Activated naive CD4-positive, alpha-beta T cell treated with anti-CD3 and anti-CD28 coated beads, Interleukin-2, amount 50 U/mL, for 24 hours (primary cell): ENCODE measurements at regions not wholly inside any gene's neighbourhood (a gene's known extent, or its start where the extent isn't known, plus 50 kb on each side); places are given as distances from the start of the nearest gene placed in this dataset.
"Not testable (repeated sequence)": the region's sequence is repeated elsewhere in the genome, so short reads cannot be mapped to it uniquely, and the experiment has no call there.

ENCODE experiments used
- H3K27ac Mint-ChIP-seq: one replicate; pipeline ENCODE4 v1.8.0; 2021; ENCODE audit warnings: mild to moderate bottlenecking, mixed read lengths
- H3K27me3 Mint-ChIP-seq: one replicate; pipeline ENCODE4 v1.8.0; 2021; ENCODE audit warnings: mixed read lengths
- H3K36me3 Mint-ChIP-seq: one replicate; pipeline ENCODE4 v1.8.0; 2021; ENCODE audit warnings: mixed read lengths
- H3K4me1 Mint-ChIP-seq: one replicate; pipeline ENCODE4 v1.8.0; 2021; ENCODE audit warnings: mixed read lengths
- H3K4me3 Mint-ChIP-seq: one replicate; pipeline ENCODE4 v1.8.0; 2021; ENCODE audit warnings: mild to moderate bottlenecking, mixed read lengths
- H3K9me3 Mint-ChIP-seq: one replicate; pipeline ENCODE4 v1.8.0; 2021; ENCODE audit warnings: mixed read lengths

DNA sequence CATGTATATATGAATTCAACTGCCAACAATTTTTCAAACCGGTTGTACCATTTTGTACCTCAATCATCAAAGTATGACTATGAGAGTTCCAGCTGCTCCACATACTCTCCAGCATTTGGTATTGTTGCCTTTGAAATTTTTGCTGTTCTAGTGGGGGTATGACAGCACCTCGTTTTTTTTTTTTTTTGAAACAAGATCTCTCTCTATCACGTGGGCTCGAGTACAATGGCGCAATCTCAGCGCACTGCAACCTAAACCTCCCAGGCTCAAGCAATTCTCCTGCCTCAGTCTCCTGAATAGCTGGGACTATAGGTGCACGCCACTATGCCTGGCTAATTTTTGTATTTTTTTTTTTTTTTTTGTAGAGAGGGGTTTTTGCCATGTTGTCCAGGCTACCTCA, 144.7 kb upstream of the JARID2 start:
- Mint-ChIP-seq H3K4me3 (no peak overlapping the region), H3K36me3 (peaks cover 2% of the 10 kb centered on the region), H3K27ac (no peak overlapping the region), H3K4me1 (no peaks in the 10 kb centered on the region), H3K27me3 (no peaks in the 10 kb centered on the region), H3K9me3 (peaks cover 4% of the 10 kb centered on the region)

DNA sequence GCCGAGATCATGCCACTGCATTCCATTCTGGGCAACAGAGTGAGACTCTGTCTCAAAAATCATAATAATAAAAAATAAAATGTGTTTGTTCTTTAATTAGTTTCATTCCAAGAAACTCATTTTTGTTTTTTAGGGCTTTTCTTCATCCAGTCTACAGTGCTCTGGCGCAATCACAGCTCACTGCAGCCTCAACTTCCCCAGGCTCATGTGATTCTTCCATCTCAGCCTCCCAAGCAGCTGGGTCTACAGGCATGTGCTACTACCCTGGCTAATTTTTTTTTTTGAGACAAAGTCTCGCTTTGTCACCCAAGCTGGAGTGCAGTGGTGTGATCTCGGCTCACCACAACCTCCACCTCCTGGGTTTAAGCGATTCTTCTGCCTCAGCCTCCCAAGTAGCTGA, 143.6 kb upstream of the JARID2 start:
- peaks cover 2% of the 10 kb centered on the region for H3K36me3 Mint-ChIP-seq

GRCh38 chr6:15106958-15107643, 138.8 kb upstream of the JARID2 start:
- Mint-ChIP-seq H3K27ac (no peak overlapping the region), H3K27me3 (no peaks in the 10 kb centered on the region), H3K4me3 (no peak overlapping the region), H3K9me3 (peaks cover 4% of the 10 kb centered on the region), H3K36me3 (peaks cover 2% of the 10 kb centered on the region), H3K4me1 (no peaks in the 10 kb centered on the region)

More for the DNA sequence above, 143.6 kb upstream of the JARID2 start:
- H3K9me3 Mint-ChIP-seq, result peaks cover 4% of the 10 kb centered on the region
- no peaks in the 10 kb centered on the region for H3K4me1 Mint-ChIP-seq
- H3K27me3 Mint-ChIP-seq, result no peaks in the 10 kb centered on the region
- no peak overlapping the region for H3K4me3 Mint-ChIP-seq
- H3K27ac Mint-ChIP-seq, result no peak overlapping the region

GRCh38 chr6:15107644-15108382, 138.1 kb upstream of the JARID2 start:
- no peaks in the 10 kb centered on the region for H3K27me3 Mint-ChIP-seq
- no peaks in the 10 kb centered on the region for H3K4me1 Mint-ChIP-seq
- H3K9me3 Mint-ChIP-seq, result peaks cover 4% of the 10 kb centered on the region
- H3K36me3 Mint-ChIP-seq, result peaks cover 2% of the 10 kb centered on the region
- H3K27ac Mint-ChIP-seq, result no peak overlapping the region
- H3K4me3 Mint-ChIP-seq, result no peak overlapping the region

DNA sequence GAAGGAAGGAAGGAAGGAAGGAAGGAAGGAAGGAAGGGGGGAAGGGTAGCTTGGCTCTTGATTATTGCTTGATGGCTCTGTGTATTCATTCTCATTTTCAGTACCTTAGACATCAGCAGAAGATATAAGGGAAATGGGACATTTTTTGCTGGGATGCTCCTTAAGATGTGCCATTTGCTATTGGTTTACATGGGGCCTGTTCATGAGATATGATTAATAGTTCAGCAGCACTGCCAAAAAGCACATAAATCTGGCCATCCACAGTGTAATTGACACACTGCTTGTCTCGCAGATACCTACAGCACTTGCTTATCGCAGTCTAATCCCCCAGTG, 137.5 kb upstream of the JARID2 start:
- H3K4me3 Mint-ChIP-seq, result no peak overlapping the region
- no peak overlapping the region for H3K27ac Mint-ChIP-seq
- no peaks in the 10 kb centered on the region for H3K4me1 Mint-ChIP-seq
- H3K27me3 Mint-ChIP-seq, result no peaks in the 10 kb centered on the region
- peaks cover 4% of the 10 kb centered on the region for H3K9me3 Mint-ChIP-seq
- peaks cover 2% of the 10 kb centered on the region for H3K36me3 Mint-ChIP-seq

GRCh38 chr6:15109338-15110090, 136.4 kb upstream of the JARID2 start:
- Mint-ChIP-seq H3K27me3 (no peaks in the 10 kb centered on the region), H3K4me1 (no peaks in the 10 kb centered on the region), H3K27ac (no peak overlapping the region), H3K4me3 (no peak overlapping the region), H3K9me3 (peaks cover 4% of the 10 kb centered on the region), H3K36me3 (peaks cover 2% of the 10 kb centered on the region)

DNA sequence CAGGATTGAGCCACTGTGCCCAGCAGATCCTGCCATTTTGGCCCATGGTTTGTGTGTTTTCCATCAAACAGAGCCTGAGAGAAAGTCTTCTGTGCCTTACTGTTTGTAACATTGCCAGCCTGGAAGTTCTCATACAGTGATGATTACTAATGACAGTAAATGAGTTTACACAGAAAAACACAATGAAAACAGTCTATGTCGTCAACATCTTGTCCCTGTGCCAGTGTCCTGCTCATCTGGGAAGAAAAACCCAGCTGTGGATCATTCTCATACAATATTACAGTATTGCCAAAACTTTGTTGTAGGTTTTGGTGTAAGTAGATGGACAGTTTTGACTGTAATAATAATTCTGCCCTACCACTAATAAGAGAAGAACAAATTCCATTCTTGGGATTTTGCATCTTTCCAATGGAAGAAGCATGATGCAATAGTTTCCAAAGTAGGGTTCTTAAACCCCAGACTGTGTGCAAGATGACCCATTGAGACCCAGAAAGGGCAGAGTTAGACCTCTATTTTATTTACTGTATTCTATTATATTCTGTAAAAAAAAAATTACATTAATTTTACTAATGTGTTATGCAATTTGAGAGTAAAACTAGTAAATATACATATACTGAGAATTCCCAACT, 135.0 kb upstream of the JARID2 start:
- Mint-ChIP-seq H3K4me3 (no peak overlapping the region), H3K4me1 (no peaks in the 10 kb centered on the region), H3K27ac (no peak overlapping the region), H3K9me3 (no peaks in the 10 kb centered on the region), H3K36me3 (no peaks in the 10 kb centered on the region), H3K27me3 (no peaks in the 10 kb centered on the region)

DNA sequence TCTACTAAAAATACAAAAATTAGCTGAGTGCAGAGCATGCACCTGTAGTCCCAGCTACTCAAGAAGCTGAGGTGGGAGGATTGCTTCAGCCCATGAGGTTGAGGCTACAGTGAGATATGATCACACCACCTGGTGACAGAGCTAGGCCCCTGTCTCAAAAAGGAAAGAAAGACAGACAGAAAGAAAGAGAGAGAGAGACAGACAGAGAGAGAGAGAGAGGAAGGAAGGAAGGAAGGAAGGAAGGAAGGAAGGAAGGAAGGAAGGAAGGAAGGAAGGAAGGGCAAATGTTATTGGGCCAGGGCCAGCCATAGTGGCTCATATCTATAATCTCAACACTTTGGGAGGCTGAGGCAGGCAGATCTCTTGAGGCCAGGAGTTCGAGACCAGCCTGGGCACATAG, 134.3 kb upstream of the JARID2 start:
- not testable (repeated sequence) for H3K4me3 Mint-ChIP-seq, H3K9me3 Mint-ChIP-seq, H3K27me3 Mint-ChIP-seq, H3K27ac Mint-ChIP-seq, H3K4me1 Mint-ChIP-seq, H3K36me3 Mint-ChIP-seq

DNA sequence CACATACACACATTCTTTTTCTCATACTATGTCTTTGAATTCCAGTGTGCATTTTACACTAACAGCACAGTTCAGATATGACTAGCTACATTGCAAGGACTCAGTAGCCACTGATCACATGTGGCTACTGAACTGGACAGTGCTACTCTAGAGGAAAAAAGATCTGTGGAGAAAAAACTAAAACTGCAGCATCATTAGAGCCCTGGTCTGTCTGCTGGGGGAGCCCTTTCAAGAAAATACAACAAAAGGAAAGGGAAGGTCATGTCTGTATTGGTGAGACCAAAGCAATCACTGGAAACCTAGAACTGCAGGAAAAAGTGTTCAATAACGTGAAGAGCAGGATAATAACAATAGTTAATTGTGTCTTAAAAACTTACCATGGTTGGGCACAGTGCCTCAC, 132.3 kb upstream of the JARID2 start:
- Mint-ChIP-seq H3K4me3 (no peak overlapping the region), H3K9me3 (no peaks in the 10 kb centered on the region), H3K36me3 (no peaks in the 10 kb centered on the region), H3K27me3 (no peaks in the 10 kb centered on the region), H3K27ac (no peak overlapping the region), H3K4me1 (no peaks in the 10 kb centered on the region)

DNA sequence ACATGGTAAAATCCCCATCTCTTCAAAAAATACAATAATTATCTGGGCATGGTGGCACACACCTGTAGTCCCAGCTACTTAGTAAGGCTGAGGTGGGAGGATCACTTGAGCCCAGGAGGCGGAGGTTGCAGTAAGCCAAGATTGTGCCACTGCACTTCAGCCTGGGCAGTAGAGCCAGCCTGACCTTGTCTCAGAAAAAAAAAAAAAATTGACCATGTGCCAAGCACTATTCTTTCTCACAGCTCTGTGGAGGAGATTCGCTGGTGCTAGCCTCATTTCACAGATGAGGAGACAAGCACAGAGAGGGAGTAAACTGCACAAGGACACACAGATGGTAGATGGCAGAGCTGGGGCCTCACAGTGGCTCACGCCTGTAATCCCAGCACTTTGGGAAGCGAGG, 131.8 kb upstream of the JARID2 start:
- Mint-ChIP-seq H3K4me3 (no peak overlapping the region), H3K36me3 (no peaks in the 10 kb centered on the region), H3K9me3 (no peaks in the 10 kb centered on the region), H3K27ac (no peak overlapping the region), H3K27me3 (no peaks in the 10 kb centered on the region), H3K4me1 (no peaks in the 10 kb centered on the region)

DNA sequence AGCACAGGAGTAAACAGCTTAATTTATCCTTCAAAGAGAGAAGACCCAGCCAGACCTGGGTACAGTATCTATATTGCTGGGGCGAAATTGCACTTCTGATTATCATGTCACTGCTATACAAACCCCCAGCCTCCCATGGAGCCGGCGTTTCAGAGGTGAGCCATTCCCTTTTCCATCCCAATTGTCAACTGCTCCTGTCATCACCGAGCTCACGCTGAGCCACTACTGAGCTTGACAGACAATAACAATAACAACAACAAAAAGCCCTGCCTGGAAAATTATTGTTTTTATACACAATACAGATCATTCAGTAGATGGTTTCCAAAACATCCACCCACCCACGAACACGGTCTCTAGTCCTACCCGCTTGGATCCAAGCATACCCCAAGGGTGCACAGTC, 129.0 kb upstream of the JARID2 start:
- H3K27me3 Mint-ChIP-seq, result no peaks in the 10 kb centered on the region
- H3K9me3 Mint-ChIP-seq, result no peaks in the 10 kb centered on the region
- no peak overlapping the region for H3K4me3 Mint-ChIP-seq
- H3K36me3 Mint-ChIP-seq, result no peaks in the 10 kb centered on the region
- H3K27ac Mint-ChIP-seq, result no peak overlapping the region
- H3K4me1 Mint-ChIP-seq, result peaks cover 8% of the 10 kb centered on the region

DNA sequence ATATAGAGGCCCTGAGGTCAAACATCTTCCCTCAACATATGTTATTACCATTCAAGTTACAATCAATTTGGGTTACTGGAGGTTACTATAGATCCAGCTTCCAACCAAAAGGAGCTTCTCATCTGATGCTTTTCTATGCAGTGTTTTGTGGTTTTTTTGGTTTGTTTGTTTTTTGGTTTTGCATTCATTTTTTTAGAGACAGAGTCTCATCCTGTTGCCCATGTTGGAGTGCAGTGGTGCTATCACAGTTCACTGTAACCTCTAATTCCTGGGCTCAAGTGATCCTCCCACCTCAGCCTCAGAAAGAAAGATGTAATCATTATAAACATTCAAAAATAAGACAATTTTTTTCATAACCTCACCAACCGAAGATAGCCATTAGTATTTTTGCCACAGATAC, 124.4 kb upstream of the JARID2 start:
- Mint-ChIP-seq H3K36me3 (no peaks in the 10 kb centered on the region), H3K9me3 (no peaks in the 10 kb centered on the region), H3K27ac (no peak overlapping the region), H3K4me1 (peaks cover 8% of the 10 kb centered on the region), H3K4me3 (no peak overlapping the region), H3K27me3 (no peaks in the 10 kb centered on the region)

DNA sequence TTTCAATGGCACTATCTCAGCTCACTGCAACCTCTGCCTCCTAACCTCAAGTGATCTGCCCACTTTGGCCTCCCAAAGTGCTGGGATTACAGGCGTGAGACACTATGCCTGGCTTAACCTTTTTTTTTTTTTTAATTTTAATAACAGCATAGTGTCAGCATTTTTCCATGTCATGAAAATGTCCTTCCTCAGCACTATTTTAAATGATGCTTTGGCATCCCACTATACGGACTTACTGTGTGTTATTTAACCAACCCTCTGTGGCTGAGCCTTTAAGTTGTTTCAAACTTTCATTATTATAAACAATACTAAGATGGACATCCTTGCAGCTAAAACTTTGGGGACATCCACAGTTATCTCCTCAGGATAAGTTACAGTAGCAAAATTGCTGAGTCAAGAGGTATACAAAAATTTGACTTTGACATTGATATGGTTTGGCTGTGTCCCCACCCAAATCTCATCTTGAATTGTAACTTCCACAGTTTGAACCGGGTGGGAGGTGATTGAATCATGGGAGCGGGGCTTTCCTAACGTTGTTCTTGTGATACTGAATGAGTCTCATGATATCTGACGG, 123.8 kb upstream of the JARID2 start:
- no peak overlapping the region for H3K27ac Mint-ChIP-seq
- H3K36me3 Mint-ChIP-seq, result no peaks in the 10 kb centered on the region
- no peak overlapping the region for H3K4me3 Mint-ChIP-seq

DNA sequence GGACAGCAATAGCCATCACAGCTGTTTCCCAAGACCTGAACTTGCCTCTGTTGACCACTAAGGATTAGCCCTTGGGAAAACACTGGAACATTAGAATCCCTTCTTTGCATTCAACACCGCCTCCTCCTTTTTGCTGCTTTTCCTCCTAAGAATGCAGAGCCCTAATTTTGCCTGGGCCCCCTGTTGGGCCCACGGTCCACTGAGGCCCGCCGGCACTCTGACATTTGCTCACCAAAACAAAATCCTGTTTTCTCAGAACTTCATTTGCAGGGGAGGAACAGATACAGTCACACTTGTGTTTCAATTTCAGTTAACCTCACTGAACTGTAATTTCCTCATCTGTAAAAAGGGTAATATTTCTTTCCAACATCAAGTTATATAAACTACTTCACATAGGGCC, 116.0 kb upstream of the JARID2 start:
- no peak overlapping the region for H3K4me3 Mint-ChIP-seq
- H3K4me1 Mint-ChIP-seq, result peaks cover 5% of the 10 kb centered on the region
- H3K36me3 Mint-ChIP-seq, result no peaks in the 10 kb centered on the region
- H3K27me3 Mint-ChIP-seq, result no peaks in the 10 kb centered on the region
- H3K9me3 Mint-ChIP-seq, result no peaks in the 10 kb centered on the region
- H3K27ac Mint-ChIP-seq, result no peak overlapping the region

More for the DNA sequence above, 123.8 kb upstream of the JARID2 start:
- H3K9me3 Mint-ChIP-seq, result no peaks in the 10 kb centered on the region
- H3K4me1 Mint-ChIP-seq, result peaks cover 8% of the 10 kb centered on the region
- no peaks in the 10 kb centered on the region for H3K27me3 Mint-ChIP-seq

- H3K4me3 Mint-ChIP-seq, result no peak overlapping the region
- no peaks in the 10 kb centered on the region for H3K36me3 Mint-ChIP-seq
- no peaks in the 10 kb centered on the region for H3K9me3 Mint-ChIP-seq
- H3K4me1 Mint-ChIP-seq, result peaks cover 5% of the 10 kb centered on the region
- H3K27me3 Mint-ChIP-seq, result no peaks in the 10 kb centered on the region
- H3K27ac Mint-ChIP-seq, result peak overlapping the region; percentile 19
These were observed 114.6 kb upstream of the JARID2 start for GRCh38 chr6:15131234-15131633.
